Activated CD8-positive, alpha-beta memory T cell treated with anti-CD3 and anti-CD28 coated beads, Interleukin-2, amount 50 U/mL, for 24 hours (primary cell): ENCODE measurements at regions not wholly inside any gene's neighbourhood (a gene's known extent, or its start where the extent isn't known, plus 50 kb on each side); places are given as distances from the start of the nearest gene placed in this dataset.
A peak's percentile ranks its signal among the peaks of the same experiment; 100 is the strongest.

Experiments
- DNase-seq: peaks from one replicate; pipeline ENCODE4 v3.0.0-alpha.2; 2020; ENCODE audit errors: extremely low read depth

GRCh38 chr1:221201773-221202172 is 322.5 kb downstream of the HLX start:
- DNase-seq: no peak

DNA sequence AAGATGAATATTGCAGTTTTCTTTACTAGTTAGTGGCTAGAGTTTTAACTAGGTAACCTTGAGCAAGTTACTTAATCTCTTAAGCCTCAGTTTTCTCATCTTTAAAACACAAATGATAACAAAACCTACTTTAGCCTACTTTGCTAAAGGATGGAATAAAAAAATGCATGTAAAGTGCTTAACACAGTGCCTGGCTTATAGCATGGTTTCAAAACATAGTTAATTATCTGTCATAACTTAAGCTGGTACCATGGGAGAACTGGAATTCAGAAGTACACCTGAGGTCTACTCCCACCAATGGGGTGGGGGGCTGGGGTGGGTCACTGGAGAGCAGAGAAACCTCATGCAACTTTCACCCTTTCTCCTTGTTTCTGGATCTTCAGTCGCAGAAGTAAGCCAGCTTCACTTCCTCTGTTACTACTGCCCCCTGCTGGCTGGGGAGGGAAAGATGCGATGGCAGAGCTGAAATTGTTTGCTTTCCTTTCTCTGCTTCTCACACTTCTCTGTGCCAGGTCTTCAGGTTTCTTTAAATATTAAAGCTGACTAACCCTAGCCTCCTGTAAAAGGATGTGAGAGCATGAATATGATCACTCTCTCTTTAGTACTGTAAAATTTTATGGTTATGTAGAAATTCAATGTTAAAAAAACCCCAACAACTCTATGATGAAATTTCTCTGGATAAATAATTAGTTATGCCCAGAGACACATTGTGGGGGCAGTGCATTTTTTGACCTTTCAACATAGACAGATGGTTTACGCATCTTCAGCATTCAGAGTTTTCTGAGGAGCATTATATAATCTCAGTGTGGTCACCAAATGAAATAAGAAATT is 324.2 kb downstream of the HLX start:
- peak; percentile 45 for DNase-seq

- DNase-seq: no peak
Observed at GRCh38 chr1:221204055-221204833, 325.0 kb downstream of the HLX start.

- DNase-seq: no peak
Observed at GRCh38 chr1:221206076-221206475, 326.8 kb downstream of the HLX start.

DNA sequence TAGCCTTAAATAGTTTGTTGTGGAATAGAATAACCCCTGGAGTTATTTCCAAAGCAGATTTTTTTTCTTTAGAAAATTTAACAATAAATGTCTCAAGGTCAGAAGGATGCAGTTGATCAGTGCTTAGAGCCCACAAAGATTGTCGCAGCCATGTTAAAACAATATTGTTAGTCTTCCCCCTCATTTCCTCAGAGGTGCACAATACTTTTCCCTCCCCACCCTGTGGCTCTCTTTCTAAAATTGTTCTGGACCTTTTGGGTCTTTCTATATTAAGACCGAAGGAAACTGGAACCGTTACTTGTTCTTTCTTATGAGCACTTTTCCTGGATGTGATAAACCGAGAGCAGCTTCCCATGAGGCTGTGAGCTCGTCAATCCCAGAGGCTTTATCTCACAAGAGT is 333.7 kb downstream of the HLX start:
- DNase-seq: no peak

- no peak for DNase-seq
Observed at GRCh38 chr1:221217029-221217428, 337.8 kb downstream of the HLX start.

DNA sequence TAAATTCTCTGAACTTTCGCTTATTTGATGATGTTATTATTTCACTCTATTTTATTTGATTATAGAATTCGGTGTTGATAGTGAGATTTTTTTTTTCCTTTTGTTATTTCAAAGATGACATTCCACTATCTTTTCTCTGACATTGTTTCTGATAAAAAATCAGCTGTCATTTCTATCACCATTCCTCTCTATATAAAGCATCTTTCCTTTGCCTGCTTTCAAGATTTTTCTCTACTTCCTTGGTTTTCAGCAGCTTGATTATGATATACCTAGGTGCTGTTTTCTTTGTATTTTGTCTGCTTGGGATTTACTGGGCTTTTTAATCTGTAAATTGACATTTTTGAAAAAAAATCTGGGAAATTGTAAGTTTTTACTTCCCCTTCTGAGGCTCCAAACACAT is 344.0 kb downstream of the HLX start:
- DNase-seq: no peak

DNA sequence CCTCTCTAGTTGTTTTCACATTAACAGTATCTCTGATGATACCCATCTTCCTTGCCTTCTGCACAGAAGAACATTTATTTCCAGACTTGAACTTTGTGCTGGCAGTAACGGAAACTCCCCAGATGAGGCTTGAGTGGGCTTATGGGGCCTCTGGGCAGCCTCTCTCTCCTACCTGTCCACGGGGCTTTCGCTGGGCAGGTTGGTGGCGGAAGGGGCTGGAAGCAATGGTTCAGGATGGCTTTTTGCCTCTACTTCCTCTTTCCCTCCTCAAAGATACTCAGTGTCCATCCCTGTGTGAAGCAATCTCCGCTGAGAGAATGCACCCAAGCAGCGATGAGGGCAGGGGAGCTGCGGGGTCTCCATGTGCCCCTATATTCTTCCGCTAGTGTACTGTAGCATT is 348.2 kb downstream of the HLX start:
- no peak for DNase-seq

DNA sequence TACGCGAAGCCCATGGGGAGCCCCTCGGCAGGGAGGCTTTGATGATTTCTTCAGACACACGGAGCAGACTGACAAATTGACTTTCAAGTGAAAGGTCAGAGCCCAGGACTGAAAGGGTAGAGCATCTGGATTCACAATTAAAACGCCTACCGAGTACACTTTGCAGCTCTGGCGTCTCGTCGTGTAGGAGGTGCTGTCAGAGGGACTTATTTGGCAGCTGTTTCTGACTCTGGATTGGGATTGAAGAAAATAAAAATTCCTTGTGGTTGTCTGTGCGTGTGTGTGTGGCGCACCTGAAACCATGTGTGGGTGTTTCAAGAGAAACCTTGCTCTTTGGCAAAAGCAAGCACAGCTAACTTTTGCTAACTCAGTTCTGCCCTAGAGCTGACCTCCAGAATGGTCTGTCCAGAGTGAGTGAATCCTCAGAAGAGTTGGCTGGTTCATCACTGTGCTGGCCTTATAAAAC is 348.7 kb downstream of the HLX start:
- DNase-seq: no peak

DNA sequence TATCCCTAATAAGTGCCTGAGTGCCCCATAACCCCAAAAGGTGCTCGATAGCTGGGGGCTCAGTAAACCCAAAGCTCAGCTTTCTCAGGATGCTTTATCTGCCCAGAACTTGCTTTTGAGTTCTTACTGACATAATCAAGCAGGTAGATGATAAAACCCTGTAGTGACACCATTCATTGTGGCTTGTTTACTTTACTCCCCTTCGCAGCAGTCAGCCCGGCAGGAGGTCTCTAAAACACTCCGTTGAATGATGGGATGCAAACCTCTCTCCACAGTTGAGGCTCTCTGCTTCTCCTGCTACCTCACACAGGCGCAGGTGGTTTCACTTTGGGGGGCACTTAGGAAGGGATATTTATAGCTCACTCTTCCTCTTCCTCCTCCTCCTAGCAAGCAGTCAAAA is 349.4 kb downstream of the HLX start:
- DNase-seq: no peak

- no peak for DNase-seq
Observed at GRCh38 chr1:221230605-221231004, 351.4 kb downstream of the HLX start.

- DNase-seq: no peak
Observed at GRCh38 chr1:221234791-221235190, 355.5 kb downstream of the HLX start.

GRCh38 chr1:221237587-221237986 is 358.3 kb downstream of the HLX start:
- DNase-seq: no peak

DNA sequence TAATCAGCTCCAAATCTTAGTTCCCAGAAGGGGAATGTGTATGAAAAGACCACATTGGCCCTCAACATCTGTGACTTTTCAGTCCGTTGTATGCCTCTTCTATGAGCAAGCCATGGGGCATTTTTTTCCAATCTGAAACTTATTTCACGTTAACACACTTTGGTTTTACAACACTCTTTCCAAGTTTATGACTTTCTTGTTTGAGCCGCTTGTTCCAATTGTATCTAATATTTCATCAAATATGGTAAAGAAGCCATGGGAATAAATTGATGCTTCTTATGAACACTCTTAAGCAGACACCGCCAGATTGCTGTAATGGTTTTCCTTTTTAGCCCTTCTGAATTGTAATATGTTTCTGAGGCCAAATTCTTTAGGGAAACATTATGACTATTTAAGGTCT is 359.9 kb downstream of the HLX start:
- DNase-seq: no peak

GRCh38 chr1:221239792-221240191 is 360.5 kb downstream of the HLX start:
- no peak for DNase-seq

GRCh38 chr1:221240690-221241089 is 361.4 kb downstream of the HLX start:
- no peak for DNase-seq

DNA sequence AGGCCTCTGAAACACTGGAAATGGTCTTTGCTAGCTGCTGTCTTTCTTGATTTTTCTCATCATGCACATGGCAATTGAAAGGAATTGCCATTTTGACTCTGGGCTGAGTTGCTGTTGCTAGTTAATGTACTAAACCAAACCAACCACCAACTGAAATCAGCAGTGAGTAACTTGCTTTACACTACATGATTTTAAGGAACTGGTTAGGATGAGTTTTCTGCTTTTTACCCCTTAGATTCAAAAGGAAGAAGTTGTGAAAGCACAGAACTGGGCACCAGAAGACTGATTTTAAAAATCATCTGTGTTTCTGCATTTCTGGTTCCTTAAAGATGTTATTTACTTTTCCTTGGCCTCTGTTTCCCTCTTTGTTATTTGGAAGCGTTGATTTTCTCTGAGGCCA is 361.9 kb downstream of the HLX start:
- DNase-seq: no peak

- DNase-seq: no peak
Observed at GRCh38 chr1:221241592-221241991, 362.3 kb downstream of the HLX start.

DNA sequence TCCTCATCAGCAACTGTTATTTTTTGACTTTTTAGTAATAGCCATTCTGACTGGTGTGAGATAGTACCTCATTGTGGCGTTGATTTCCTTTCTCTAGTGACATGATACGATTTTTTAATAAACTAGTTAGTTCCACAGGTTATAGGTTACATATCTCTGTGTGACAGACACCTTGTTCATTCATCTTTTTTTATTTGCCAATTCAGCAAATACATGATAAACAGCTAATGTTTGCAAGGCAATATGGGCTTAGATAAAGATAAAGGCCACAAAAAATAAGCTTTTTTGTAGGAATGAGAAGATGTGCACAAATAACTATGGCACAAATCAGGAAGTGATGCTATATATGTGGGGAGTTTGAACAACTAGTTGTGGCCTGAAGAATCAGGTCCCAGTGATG is 366.8 kb downstream of the HLX start:
- no peak for DNase-seq

- DNase-seq: no peak
Observed at GRCh38 chr1:221246628-221247415, 367.6 kb downstream of the HLX start.

- no peak for DNase-seq
Observed at GRCh38 chr1:221251580-221251979, 372.3 kb downstream of the HLX start.

DNA sequence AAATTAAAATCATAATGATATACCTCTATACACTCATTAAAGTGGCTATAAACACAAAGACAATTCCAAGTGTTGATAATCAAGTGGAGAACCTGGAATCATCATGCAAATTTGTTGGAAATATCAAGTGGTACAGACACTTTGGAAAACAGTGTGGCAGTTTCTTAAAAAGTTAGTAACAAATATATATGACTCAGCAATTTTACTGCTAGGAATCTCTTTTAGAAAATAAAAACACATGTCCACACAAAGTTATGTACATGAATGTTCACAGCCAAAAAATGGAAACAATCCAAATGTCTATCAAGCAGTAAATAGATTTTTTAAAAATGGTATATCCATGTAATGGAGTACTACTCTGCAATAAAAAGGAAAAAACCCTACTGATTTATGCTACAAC is 375.6 kb downstream of the HLX start:
- DNase-seq: no peak
